ENCODE measurements at regions not wholly inside any gene's neighbourhood (a gene's known extent, or its start where the extent isn't known, plus 50 kb on each side); places are given as distances from the start of the nearest gene placed in this dataset.

GRCh38 chr6:163802267-163802666 is 387.7 kb downstream of the QKI start:
- no peak overlapping the region for H3K27ac ChIP-seq (ENCODE audit: low read depth, low read length)
- no peaks in the 10 kb centered on the region for H3K27me3 ChIP-seq (ENCODE audit: control insufficient read depth in 1 of 2, insufficient read depth in 2 of 2, low read length in 2 of 2)
- no peak overlapping the region for H3K9ac ChIP-seq (ENCODE audit: low read depth in 1 of 2, low read length in 2 of 2)
- H3K4me1 ChIP-seq (ENCODE audit: control insufficient read depth in 1 of 2, insufficient read depth in 2 of 2, low read length in 2 of 2) = no peaks in the 10 kb centered on the region
- no peak overlapping the region for H3K4me3 ChIP-seq (ENCODE audit: low read depth in 1 of 2, low read length in 2 of 2)
- no peaks in the 10 kb centered on the region for H3K36me3 ChIP-seq (ENCODE audit: control insufficient read depth in 1 of 2, insufficient read depth in 2 of 2, low read length in 2 of 2)
- H3K9me3 ChIP-seq (ENCODE audit: control insufficient read depth in 1 of 2, low read length in 2 of 2) = peaks cover 0 to 5% of the 10 kb centered on the region in 2 donors

GRCh38 chr6:163797296-163797845 is 382.9 kb downstream of the QKI start:
- Histone ChIP-seq H3K36me3 (ENCODE audit: control insufficient read depth in 1 of 2, insufficient read depth in 2 of 2, low read length in 2 of 2) (no peaks in the 10 kb centered on the region), H3K4me1 (ENCODE audit: control insufficient read depth in 1 of 2, insufficient read depth in 2 of 2, low read length in 2 of 2) (no peaks in the 10 kb centered on the region), H3K27ac (ENCODE audit: low read depth, low read length) (no peak overlapping the region), H3K9me3 (ENCODE audit: control insufficient read depth in 1 of 2, low read length in 2 of 2) (peaks cover 0 to 4% of the 10 kb centered on the region in 2 donors), H3K9ac (ENCODE audit: low read depth in 1 of 2, low read length in 2 of 2) (no peak overlapping the region), H3K27me3 (ENCODE audit: control insufficient read depth in 1 of 2, insufficient read depth in 2 of 2, low read length in 2 of 2) (no peaks in the 10 kb centered on the region), H3K4me3 (ENCODE audit: low read depth in 1 of 2, low read length in 2 of 2) (no peak overlapping the region)

- no peak overlapping the region for H3K27ac ChIP-seq (ENCODE audit: low read depth, low read length)
- H3K4me1 ChIP-seq (ENCODE audit: control insufficient read depth in 1 of 2, insufficient read depth in 2 of 2, low read length in 2 of 2) = no peaks in the 10 kb centered on the region
- no peak overlapping the region for H3K4me3 ChIP-seq (ENCODE audit: low read depth in 1 of 2, low read length in 2 of 2)
- H3K27me3 ChIP-seq (ENCODE audit: control insufficient read depth in 1 of 2, insufficient read depth in 2 of 2, low read length in 2 of 2) = no peaks in the 10 kb centered on the region
- no peak overlapping the region for H3K9ac ChIP-seq (ENCODE audit: low read depth in 1 of 2, low read length in 2 of 2)
- no peaks in the 10 kb centered on the region for H3K36me3 ChIP-seq (ENCODE audit: control insufficient read depth in 1 of 2, insufficient read depth in 2 of 2, low read length in 2 of 2)
- peaks cover 0 to 4% of the 10 kb centered on the region in 2 donors for H3K9me3 ChIP-seq (ENCODE audit: control insufficient read depth in 1 of 2, low read length in 2 of 2)
Measured at GRCh38 chr6:163793011-163793983, 378.8 kb downstream of the QKI start.

GRCh38 chr6:163790266-163790840 is 375.8 kb downstream of the QKI start:
- no peaks in the 10 kb centered on the region for H3K27me3 ChIP-seq (ENCODE audit: control insufficient read depth in 1 of 2, insufficient read depth in 2 of 2, low read length in 2 of 2)
- no peaks in the 10 kb centered on the region for H3K36me3 ChIP-seq (ENCODE audit: control insufficient read depth in 1 of 2, insufficient read depth in 2 of 2, low read length in 2 of 2)
- no peak overlapping the region for H3K9ac ChIP-seq (ENCODE audit: low read depth in 1 of 2, low read length in 2 of 2)
- H3K27ac ChIP-seq (ENCODE audit: low read depth, low read length) = no peak overlapping the region
- H3K4me3 ChIP-seq (ENCODE audit: low read depth in 1 of 2, low read length in 2 of 2) = no peak overlapping the region
- peaks cover 0 to 1% of the 10 kb centered on the region in 2 donors for H3K9me3 ChIP-seq (ENCODE audit: control insufficient read depth in 1 of 2, low read length in 2 of 2)
- H3K4me1 ChIP-seq (ENCODE audit: control insufficient read depth in 1 of 2, insufficient read depth in 2 of 2, low read length in 2 of 2) = no peaks in the 10 kb centered on the region

- Histone ChIP-seq H3K27me3 (ENCODE audit: control insufficient read depth in 1 of 2, insufficient read depth in 2 of 2, low read length in 2 of 2) (no peaks in the 10 kb centered on the region), H3K9ac (ENCODE audit: low read depth in 1 of 2, low read length in 2 of 2) (no peak overlapping the region), H3K36me3 (ENCODE audit: control insufficient read depth in 1 of 2, insufficient read depth in 2 of 2, low read length in 2 of 2) (no peaks in the 10 kb centered on the region), H3K4me3 (ENCODE audit: low read depth in 1 of 2, low read length in 2 of 2) (no peak overlapping the region), H3K4me1 (ENCODE audit: control insufficient read depth in 1 of 2, insufficient read depth in 2 of 2, low read length in 2 of 2) (no peaks in the 10 kb centered on the region), H3K27ac (ENCODE audit: low read depth, low read length) (no peak overlapping the region), H3K9me3 (ENCODE audit: control insufficient read depth in 1 of 2, low read length in 2 of 2) (peaks cover 0 to 1% of the 10 kb centered on the region in 2 donors)
Measured at GRCh38 chr6:163789199-163789810, 374.8 kb downstream of the QKI start.

- no peaks in the 10 kb centered on the region for H3K27me3 ChIP-seq (ENCODE audit: control insufficient read depth in 1 of 2, insufficient read depth in 2 of 2, low read length in 2 of 2)
Measured at GRCh38 chr6:163786995-163787671, 372.6 kb downstream of the QKI start.

GRCh38 chr6:163782436-163783003 is 368.0 kb downstream of the QKI start:
- no peaks in the 10 kb centered on the region for H3K9me3 ChIP-seq (ENCODE audit: control insufficient read depth in 1 of 2, low read length in 2 of 2)
- H3K27me3 ChIP-seq (ENCODE audit: control insufficient read depth in 1 of 2, insufficient read depth in 2 of 2, low read length in 2 of 2) = no peaks in the 10 kb centered on the region
- H3K4me1 ChIP-seq (ENCODE audit: control insufficient read depth in 1 of 2, insufficient read depth in 2 of 2, low read length in 2 of 2) = no peaks in the 10 kb centered on the region
- no peaks in the 10 kb centered on the region for H3K36me3 ChIP-seq (ENCODE audit: control insufficient read depth in 1 of 2, insufficient read depth in 2 of 2, low read length in 2 of 2)
- no peak overlapping the region for H3K27ac ChIP-seq (ENCODE audit: low read depth, low read length)
- no peak overlapping the region for H3K9ac ChIP-seq (ENCODE audit: low read depth in 1 of 2, low read length in 2 of 2)
- no peak overlapping the region for H3K4me3 ChIP-seq (ENCODE audit: low read depth in 1 of 2, low read length in 2 of 2)

More at GRCh38 chr6:163786995-163787671, 372.6 kb downstream of the QKI start:
- Histone ChIP-seq H3K27ac (ENCODE audit: low read depth, low read length) (no peak overlapping the region), H3K4me1 (ENCODE audit: control insufficient read depth in 1 of 2, insufficient read depth in 2 of 2, low read length in 2 of 2) (no peaks in the 10 kb centered on the region), H3K9me3 (ENCODE audit: control insufficient read depth in 1 of 2, low read length in 2 of 2) (no peaks in the 10 kb centered on the region), H3K36me3 (ENCODE audit: control insufficient read depth in 1 of 2, insufficient read depth in 2 of 2, low read length in 2 of 2) (no peaks in the 10 kb centered on the region), H3K9ac (ENCODE audit: low read depth in 1 of 2, low read length in 2 of 2) (no peak overlapping the region), H3K4me3 (ENCODE audit: low read depth in 1 of 2, low read length in 2 of 2) (no peak overlapping the region)

GRCh38 chr6:163780994-163781393 is 366.5 kb downstream of the QKI start:
- Histone ChIP-seq H3K4me1 (ENCODE audit: control insufficient read depth in 1 of 2, insufficient read depth in 2 of 2, low read length in 2 of 2) (no peaks in the 10 kb centered on the region), H3K27me3 (ENCODE audit: control insufficient read depth in 1 of 2, insufficient read depth in 2 of 2, low read length in 2 of 2) (no peaks in the 10 kb centered on the region), H3K27ac (ENCODE audit: low read depth, low read length) (no peak overlapping the region), H3K4me3 (ENCODE audit: low read depth in 1 of 2, low read length in 2 of 2) (no peak overlapping the region), H3K9me3 (ENCODE audit: control insufficient read depth in 1 of 2, low read length in 2 of 2) (no peaks in the 10 kb centered on the region), H3K36me3 (ENCODE audit: control insufficient read depth in 1 of 2, insufficient read depth in 2 of 2, low read length in 2 of 2) (no peaks in the 10 kb centered on the region), H3K9ac (ENCODE audit: low read depth in 1 of 2, low read length in 2 of 2) (no peak overlapping the region)

GRCh38 chr6:163779727-163780284 is 365.3 kb downstream of the QKI start:
- Histone ChIP-seq H3K27me3 (ENCODE audit: control insufficient read depth in 1 of 2, insufficient read depth in 2 of 2, low read length in 2 of 2) (no peaks in the 10 kb centered on the region), H3K36me3 (ENCODE audit: control insufficient read depth in 1 of 2, insufficient read depth in 2 of 2, low read length in 2 of 2) (no peaks in the 10 kb centered on the region), H3K27ac (ENCODE audit: low read depth, low read length) (no peak overlapping the region), H3K9me3 (ENCODE audit: control insufficient read depth in 1 of 2, low read length in 2 of 2) (no peaks in the 10 kb centered on the region), H3K4me3 (ENCODE audit: low read depth in 1 of 2, low read length in 2 of 2) (no peak overlapping the region), H3K9ac (ENCODE audit: low read depth in 1 of 2, low read length in 2 of 2) (no peak overlapping the region), H3K4me1 (ENCODE audit: control insufficient read depth in 1 of 2, insufficient read depth in 2 of 2, low read length in 2 of 2) (no peaks in the 10 kb centered on the region)
